ENCODE measurements at regions not wholly inside any gene's neighbourhood (a gene's known extent, or its start where the extent isn't known, plus 50 kb on each side); places are given as distances from the start of the nearest gene placed in this dataset.

DNA sequence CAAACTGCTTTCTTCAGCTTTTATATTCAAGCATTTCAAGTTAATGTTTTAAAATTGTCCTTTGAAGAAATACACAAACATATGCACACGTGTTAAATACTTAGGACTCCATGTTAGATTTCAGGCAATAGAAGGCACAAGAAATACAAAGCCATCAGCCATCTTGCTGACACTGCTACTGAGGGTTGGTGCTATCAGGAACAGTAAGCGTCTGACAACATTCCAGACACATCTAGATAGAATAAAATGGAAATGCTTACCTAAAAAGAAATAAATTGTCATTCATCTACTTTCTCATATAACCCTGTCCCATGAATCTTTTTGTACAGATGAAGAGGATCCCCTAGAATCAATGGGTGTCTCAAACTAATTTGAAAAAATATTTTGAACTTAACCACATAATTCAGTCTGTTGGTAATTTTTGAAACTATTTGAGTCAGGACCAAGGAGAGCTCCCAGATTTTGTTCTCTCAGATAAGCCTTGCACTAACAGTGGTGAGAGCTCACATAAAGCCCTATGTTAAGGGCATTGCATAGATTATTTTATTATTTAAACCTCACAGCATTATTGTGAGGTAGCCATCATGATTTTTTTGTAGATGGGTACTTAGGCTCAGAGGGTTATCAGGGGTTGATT is 631.1 kb upstream of the POU3F2 start:
- H3K27me3 ChIP-seq (ENCODE audit: insufficient read depth, low read length, poor library complexity, severe bottlenecking) = no peaks in the 10 kb centered on the region
- H3K4me1 ChIP-seq (ENCODE audit: insufficient read depth, low read length, poor library complexity, severe bottlenecking) = no peaks in the 10 kb centered on the region
- H3F3A ChIP-seq (ENCODE audit: low read depth) = no peaks in the 10 kb centered on the region
- no peak overlapping the region for H3K9ac ChIP-seq (ENCODE audit: low read depth, low read length, poor library complexity, severe bottlenecking)
- no peaks in the 10 kb centered on the region for H3K79me2 ChIP-seq (ENCODE audit: insufficient read depth, low read length)
- no peak overlapping the region for H3K4me3 ChIP-seq (ENCODE audit: low read length, poor library complexity, severe bottlenecking)
- H2AFZ ChIP-seq (ENCODE audit: low read length) = no peak overlapping the region
- no peaks in the 10 kb centered on the region for H4K20me1 ChIP-seq (ENCODE audit: insufficient read depth, low read length, poor library complexity, severe bottlenecking)
- 0 out of 2 replicates have a peak, but pooled peaks cover 2% of the 10 kb centered on the region for H3K9me2 ChIP-seq (replicated peaks; ENCODE audit: low read depth, low read length)
- H3K9me3 ChIP-seq (ENCODE audit: insufficient read depth, low read depth, low read length) = no peaks in the 10 kb centered on the region
- H3K4me2 ChIP-seq (ENCODE audit: low read depth, low read length, poor library complexity, severe bottlenecking) = no peak overlapping the region
- H3K36me3 ChIP-seq (ENCODE audit: insufficient read depth, low read length) = no peaks in the 10 kb centered on the region
- TF ChIP-seq, protein P1, sequence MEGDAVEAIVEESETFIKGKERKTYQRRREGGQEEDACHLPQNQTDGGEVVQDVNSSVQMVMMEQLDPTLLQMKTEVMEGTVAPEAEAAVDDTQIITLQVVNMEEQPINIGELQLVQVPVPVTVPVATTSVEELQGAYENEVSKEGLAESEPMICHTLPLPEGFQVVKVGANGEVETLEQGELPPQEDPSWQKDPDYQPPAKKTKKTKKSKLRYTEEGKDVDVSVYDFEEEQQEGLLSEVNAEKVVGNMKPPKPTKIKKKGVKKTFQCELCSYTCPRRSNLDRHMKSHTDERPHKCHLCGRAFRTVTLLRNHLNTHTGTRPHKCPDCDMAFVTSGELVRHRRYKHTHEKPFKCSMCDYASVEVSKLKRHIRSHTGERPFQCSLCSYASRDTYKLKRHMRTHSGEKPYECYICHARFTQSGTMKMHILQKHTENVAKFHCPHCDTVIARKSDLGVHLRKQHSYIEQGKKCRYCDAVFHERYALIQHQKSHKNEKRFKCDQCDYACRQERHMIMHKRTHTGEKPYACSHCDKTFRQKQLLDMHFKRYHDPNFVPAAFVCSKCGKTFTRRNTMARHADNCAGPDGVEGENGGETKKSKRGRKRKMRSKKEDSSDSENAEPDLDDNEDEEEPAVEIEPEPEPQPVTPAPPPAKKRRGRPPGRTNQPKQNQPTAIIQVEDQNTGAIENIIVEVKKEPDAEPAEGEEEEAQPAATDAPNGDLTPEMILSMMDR (conservative IDR thresholded peaks at IDR 0.05; ENCODE audit: low read length) = no peak
- no peak for TF ChIP-seq EZH2phosphoT487 (IDR thresholded peaks at IDR 0.05; ENCODE audit: borderline replicate concordance)

DNA sequence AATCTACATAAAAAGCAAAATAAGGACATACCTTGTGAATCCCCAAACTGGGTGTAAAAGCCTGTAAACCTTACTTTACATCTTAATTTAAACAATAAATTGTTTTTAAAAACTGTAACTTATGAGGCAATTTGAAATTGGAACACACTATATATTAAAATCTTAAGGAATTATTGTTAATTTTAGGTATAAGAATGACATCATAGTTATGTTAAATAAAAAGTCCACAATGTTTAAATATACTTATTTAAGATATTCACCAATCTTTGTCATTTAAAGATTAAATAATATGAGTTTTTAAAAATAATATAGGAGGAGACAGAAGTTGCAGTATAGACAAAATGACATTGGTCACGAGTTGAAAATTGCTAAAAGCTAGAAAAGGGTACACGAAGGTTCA is 621.9 kb upstream of the POU3F2 start:
- H3K4me2 ChIP-seq (ENCODE audit: low read depth, low read length, poor library complexity, severe bottlenecking) = no peak overlapping the region
- H3K9me2 ChIP-seq (replicated peaks; ENCODE audit: low read depth, low read length) = no peaks in the 10 kb centered on the region
- no peak for TF ChIP-seq EZH2phosphoT487 (IDR thresholded peaks at IDR 0.05; ENCODE audit: borderline replicate concordance)
- TF ChIP-seq, protein P1 (conservative IDR thresholded peaks at IDR 0.05; ENCODE audit: low read length) = no peak
- no peaks in the 10 kb centered on the region for H3K9me3 ChIP-seq (ENCODE audit: insufficient read depth, low read depth, low read length)
- H3K27me3 ChIP-seq (ENCODE audit: insufficient read depth, low read length, poor library complexity, severe bottlenecking) = no peaks in the 10 kb centered on the region
- H3F3A ChIP-seq (ENCODE audit: low read depth) = no peaks in the 10 kb centered on the region
- no peaks in the 10 kb centered on the region for H3K79me2 ChIP-seq (ENCODE audit: insufficient read depth, low read length)
- no peak overlapping the region for H3K4me3 ChIP-seq (ENCODE audit: low read length, poor library complexity, severe bottlenecking)
- no peak overlapping the region for H2AFZ ChIP-seq (ENCODE audit: low read length)
- no peaks in the 10 kb centered on the region for H3K36me3 ChIP-seq (ENCODE audit: insufficient read depth, low read length)
- H3K9ac ChIP-seq (ENCODE audit: low read depth, low read length, poor library complexity, severe bottlenecking) = no peak overlapping the region
- H4K20me1 ChIP-seq (ENCODE audit: insufficient read depth, low read length, poor library complexity, severe bottlenecking) = no peaks in the 10 kb centered on the region
- no peaks in the 10 kb centered on the region for H3K4me1 ChIP-seq (ENCODE audit: insufficient read depth, low read length, poor library complexity, severe bottlenecking)

DNA sequence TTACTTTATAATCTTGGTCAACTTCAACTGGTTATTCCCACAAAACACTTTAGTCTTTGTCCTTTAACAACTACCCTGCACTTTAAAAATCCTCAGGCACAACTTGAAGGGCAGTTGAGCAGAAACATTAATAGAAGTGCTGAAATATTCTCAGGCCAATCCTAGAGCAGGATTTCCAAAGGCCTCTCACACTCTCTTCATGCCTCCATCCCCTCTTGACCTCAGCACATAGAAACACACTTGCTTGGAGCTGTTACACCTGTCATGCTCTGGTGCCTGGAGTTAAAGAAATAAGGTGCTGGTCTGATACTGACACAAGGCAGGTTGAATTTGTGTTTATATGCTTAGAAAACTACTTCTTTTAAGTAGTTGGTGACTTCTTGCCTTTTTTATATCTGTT is 618.8 kb upstream of the POU3F2 start:
- Histone ChIP-seq H3K79me2 (ENCODE audit: insufficient read depth, low read length) (no peaks in the 10 kb centered on the region), H4K20me1 (ENCODE audit: insufficient read depth, low read length, poor library complexity, severe bottlenecking) (no peaks in the 10 kb centered on the region), H3K27me3 (ENCODE audit: insufficient read depth, low read length, poor library complexity, severe bottlenecking) (no peaks in the 10 kb centered on the region), H3K4me2 (ENCODE audit: low read depth, low read length, poor library complexity, severe bottlenecking) (no peak overlapping the region), H3K9me2 (replicated peaks; ENCODE audit: low read depth, low read length) (no peaks in the 10 kb centered on the region), H3K4me3 (ENCODE audit: low read length, poor library complexity, severe bottlenecking) (no peak overlapping the region), H3K9ac (ENCODE audit: low read depth, low read length, poor library complexity, severe bottlenecking) (no peak overlapping the region), H3K9me3 (ENCODE audit: insufficient read depth, low read depth, low read length) (no peaks in the 10 kb centered on the region), H2AFZ (ENCODE audit: low read length) (no peak overlapping the region), H3K4me1 (ENCODE audit: insufficient read depth, low read length, poor library complexity, severe bottlenecking) (no peaks in the 10 kb centered on the region), H3F3A (ENCODE audit: low read depth) (no peaks in the 10 kb centered on the region), H3K36me3 (ENCODE audit: insufficient read depth, low read length) (no peaks in the 10 kb centered on the region)
- TF ChIP-seq, protein P1 (conservative IDR thresholded peaks at IDR 0.05; ENCODE audit: low read length) = no peak
- no peak for TF ChIP-seq EZH2phosphoT487 (IDR thresholded peaks at IDR 0.05; ENCODE audit: borderline replicate concordance)
